Mesodermal cell (in vitro differentiated cells): ENCODE measurements at regions not wholly inside any gene's neighbourhood (a gene's known extent, or its start where the extent isn't known, plus 50 kb on each side); places are given as distances from the start of the nearest gene placed in this dataset.
A peak's percentile ranks its signal among the peaks of the same experiment; 100 is the strongest.
"Not testable (repeated sequence)": the region's sequence is repeated elsewhere in the genome, so short reads cannot be mapped to it uniquely, and the experiment has no call there.

Experiments
- H3K27ac ChIP-seq: 2 replicates; pipeline ENCODE4 v1.7.0; 2013; ENCODE audit warnings: mild to moderate bottlenecking, low read depth, low read length, moderate library complexity; ENCODE audit not compliant: severe bottlenecking
- H3K36me3 ChIP-seq: 2 replicates; pipeline ENCODE4 v1.7.1; 2013; ENCODE audit warnings: mild to moderate bottlenecking, low read length, moderate library complexity; ENCODE audit not compliant: control insufficient read depth, insufficient read depth
- H3K4me1 ChIP-seq: one replicate; pipeline ENCODE4 v1.7.1; 2013; ENCODE audit warnings: mild to moderate bottlenecking, low read length; ENCODE audit not compliant: insufficient read depth, control insufficient read depth, poor library complexity, severe bottlenecking
- H3K4me3 ChIP-seq: 2 replicates; pipeline ENCODE4 v1.7.0; 2013; ENCODE audit warnings: low read length, control low read depth, mild to moderate bottlenecking; ENCODE audit not compliant: insufficient read depth, poor library complexity, severe bottlenecking; ENCODE audit errors: extremely low read depth
- H3K9me3 ChIP-seq: 2 replicates; pipeline ENCODE4 v1.7.1; 2013; ENCODE audit warnings: mild to moderate bottlenecking, low read length, moderate library complexity; ENCODE audit not compliant: control insufficient read depth
- WGBS, 2 experiments: methylation state at CpG; one replicate each; pipeline ENCODE4 v1.1.5; 2013; ENCODE audit warnings: missing lambda C conversion rate in 2 of 2; ENCODE audit not compliant: insufficient coverage in 2 of 2; 5-methylcytosine and 5-hydroxymethylcytosine counted together

GRCh38 chr3:81874738-81875137 lies 113.3 kb upstream of the GBE1 start:
- Histone ChIP-seq H3K9me3 (peaks cover 8% of the 10 kb centered on the region), H3K27ac (no peak overlapping the region), H3K4me1 (no peaks in the 10 kb centered on the region), H3K4me3 (no peak overlapping the region), H3K36me3 (no peaks in the 10 kb centered on the region)

- Histone ChIP-seq H3K9me3 (peaks cover 3% of the 10 kb centered on the region), H3K27ac (no peak overlapping the region), H3K4me1 (no peaks in the 10 kb centered on the region), H3K36me3 (no peaks in the 10 kb centered on the region), H3K4me3 (no peak overlapping the region)
- whole genome bisulfite sequencing, 2 experiments = no CpG with 5 or more reads among the region's 1 CpG
Measured at GRCh38 chr3:81872566-81872965, 111.1 kb upstream of the GBE1 start.

- Histone ChIP-seq H3K4me1 (no peaks in the 10 kb centered on the region), H3K36me3 (no peaks in the 10 kb centered on the region), H3K4me3 (no peak overlapping the region), H3K27ac (no peak overlapping the region), H3K9me3 (peaks cover 3% of the 10 kb centered on the region)
- WGBS, 2 experiments = 40% methylated on average over 1 of the region's 3 CpGs; no CpG with 5 or more reads in 1 of the 2 experiments
Measured at GRCh38 chr3:81871358-81872155, 110.1 kb upstream of the GBE1 start.

GRCh38 chr3:81869382-81869781 lies 107.9 kb upstream of the GBE1 start:
- no peaks in the 10 kb centered on the region for H3K4me1 ChIP-seq
- H3K27ac ChIP-seq = no peak overlapping the region
- H3K4me3 ChIP-seq = no peak overlapping the region
- no CpG with 5 or more reads among the region's 1 CpG for WGBS, 2 experiments
- H3K36me3 ChIP-seq = no peaks in the 10 kb centered on the region
- H3K9me3 ChIP-seq = no peaks in the 10 kb centered on the region

GRCh38 chr3:81868597-81868996 lies 107.2 kb upstream of the GBE1 start:
- no peaks in the 10 kb centered on the region for H3K9me3 ChIP-seq
- H3K36me3 ChIP-seq = no peaks in the 10 kb centered on the region
- no peak overlapping the region for H3K27ac ChIP-seq
- H3K4me3 ChIP-seq = no peak overlapping the region
- H3K4me1 ChIP-seq = no peaks in the 10 kb centered on the region
- WGBS, 2 experiments = no CpG with 5 or more reads among the region's 1 CpG

GRCh38 chr3:81867875-81868274 lies 106.4 kb upstream of the GBE1 start:
- Histone ChIP-seq H3K4me3 (no peak overlapping the region), H3K9me3 (no peaks in the 10 kb centered on the region), H3K4me1 (no peaks in the 10 kb centered on the region), H3K27ac (no peak overlapping the region), H3K36me3 (no peaks in the 10 kb centered on the region)
- WGBS, 2 experiments = 80% methylated on average over 1 of the region's 2 CpGs; no CpG with 5 or more reads in 1 of the 2 experiments

- not testable (repeated sequence) for H3K36me3 ChIP-seq, H3K4me1 ChIP-seq, H3K9me3 ChIP-seq, H3K27ac ChIP-seq, H3K4me3 ChIP-seq
- WGBS, 2 experiments = 90 to 97% methylated on average over 2 to 4 of the region's 5 CpGs
Measured at GRCh38 chr3:81865164-81865563, 103.7 kb upstream of the GBE1 start.

- no peaks in the 10 kb centered on the region for H3K9me3 ChIP-seq
- H3K4me3 ChIP-seq = no peak overlapping the region
- H3K27ac ChIP-seq = peak overlapping the region; percentile 55
- 14 to 27% methylated on average over 2 to 3 of the region's 7 CpGs for WGBS, 2 experiments
- H3K36me3 ChIP-seq = no peaks in the 10 kb centered on the region
- no peaks in the 10 kb centered on the region for H3K4me1 ChIP-seq
Measured at GRCh38 chr3:81864272-81864671, 102.8 kb upstream of the GBE1 start.

- H3K9me3 ChIP-seq = no peaks in the 10 kb centered on the region
- H3K4me1 ChIP-seq = no peaks in the 10 kb centered on the region
- H3K36me3 ChIP-seq = no peaks in the 10 kb centered on the region
- WGBS, 2 experiments = no CpG with 5 or more reads among the region's 4 CpGs
- H3K27ac ChIP-seq = peak overlapping the region; percentile 55
- H3K4me3 ChIP-seq = no peak overlapping the region
Measured at GRCh38 chr3:81863756-81864155, 102.3 kb upstream of the GBE1 start.

- no peak overlapping the region for H3K27ac ChIP-seq
- H3K4me3 ChIP-seq = no peak overlapping the region
- no peaks in the 10 kb centered on the region for H3K36me3 ChIP-seq
- no peaks in the 10 kb centered on the region for H3K9me3 ChIP-seq
- 100% methylated on average over 1 of the region's 1 CpG for WGBS, 2 experiments
- no peaks in the 10 kb centered on the region for H3K4me1 ChIP-seq
Measured at GRCh38 chr3:81861593-81861992, 100.1 kb upstream of the GBE1 start.

- 100% methylated on average over 1 of the region's 1 CpG; no CpG with 5 or more reads in 1 of the 2 experiments for WGBS, 2 experiments
- no peaks in the 10 kb centered on the region for H3K4me1 ChIP-seq
- H3K4me3 ChIP-seq = no peak overlapping the region
- no peaks in the 10 kb centered on the region for H3K9me3 ChIP-seq
- no peaks in the 10 kb centered on the region for H3K36me3 ChIP-seq
- H3K27ac ChIP-seq = no peak overlapping the region
Measured at GRCh38 chr3:81859524-81859923, 98.1 kb upstream of the GBE1 start.
